ENCODE measurements at regions not wholly inside any gene's neighbourhood (a gene's known extent, or its start where the extent isn't known, plus 50 kb on each side); places are given as distances from the start of the nearest gene placed in this dataset.
A peak's percentile ranks its signal among the peaks of the same experiment; 100 is the strongest.
"Not testable (repeated sequence)": the region's sequence is repeated elsewhere in the genome, so short reads cannot be mapped to it uniquely, and the experiment has no call there.

- not testable (repeated sequence) for DNase-seq (ENCODE audit: extremely low spot score); H3K4me3 ChIP-seq (ENCODE audit: low read depth, low read length); H3K36me3 ChIP-seq (ENCODE audit: insufficient read depth); H3K27ac ChIP-seq (ENCODE audit: low read depth); H3K4me1 ChIP-seq (ENCODE audit: insufficient read depth)
- 63% methylated on average over 2 of the region's 2 CpGs for WGBS
Observed at GRCh38 chr1:273772-274171, 177.7 kb downstream of the OR4F29 start.

GRCh38 chr1:267815-268214, 183.7 kb downstream of the OR4F29 start:
- not testable (repeated sequence) for H3K4me3 ChIP-seq (ENCODE audit: low read depth, low read length)
- WGBS, result 1% methylated on average over 5 of the region's 5 CpGs
- peak; percentile 0 for DNase-seq (ENCODE audit: extremely low spot score)

More at GRCh38 chr1:267815-268214, 183.7 kb downstream of the OR4F29 start:
- H3K27ac ChIP-seq (ENCODE audit: low read depth); H3K4me1 ChIP-seq (ENCODE audit: insufficient read depth); H3K36me3 ChIP-seq (ENCODE audit: insufficient read depth): not testable (repeated sequence)

Measured in urinary bladder (tissue), 3 donors.